ENCODE measurements at regions not wholly inside any gene's neighbourhood (a gene's known extent, or its start where the extent isn't known, plus 50 kb on each side); places are given as distances from the start of the nearest gene placed in this dataset.
"Not testable (repeated sequence)": the region's sequence is repeated elsewhere in the genome, so short reads cannot be mapped to it uniquely, and the experiment has no call there.

GRCh38 chr1:99404399-99404798 is 140.1 kb downstream of the PLPPR4 start:
- not testable (repeated sequence) for TF ChIP-seq ZFP3 (CRISPR knock-in tag; IDR thresholded peaks at IDR 0.05); OSR1 (CRISPR knock-in tag; IDR thresholded peaks at IDR 0.05); ZNF70 (CRISPR knock-in tag; IDR thresholded peaks at IDR 0.05); CREB5 (CRISPR knock-in tag; IDR thresholded peaks at IDR 0.05; ENCODE audit: low read depth); ZNF565 (CRISPR knock-in tag; conservative IDR thresholded peaks at IDR 0.05; ENCODE audit: low read depth); ISL1 (CRISPR knock-in tag; IDR thresholded peaks at IDR 0.05); TOX (CRISPR knock-in tag; IDR thresholded peaks at IDR 0.05; ENCODE audit: borderline replicate concordance); ZC3H10 (CRISPR knock-in tag; IDR thresholded peaks at IDR 0.05); ARNTL (CRISPR knock-in tag; IDR thresholded peaks at IDR 0.05; ENCODE audit: borderline replicate concordance, low read depth); TSHZ2 (CRISPR knock-in tag; IDR thresholded peaks at IDR 0.05); BACH2 (CRISPR knock-in tag; IDR thresholded peaks at IDR 0.05; ENCODE audit: borderline replicate concordance); RARB (CRISPR knock-in tag; IDR thresholded peaks at IDR 0.05)

Data from SK-N-SH treated with all-trans-retinoic acid at 6 μM for 48 hours (cell line).